ENCODE measurements at regions not wholly inside any gene's neighbourhood (a gene's known extent, or its start where the extent isn't known, plus 50 kb on each side); places are given as distances from the start of the nearest gene placed in this dataset.

DNA sequence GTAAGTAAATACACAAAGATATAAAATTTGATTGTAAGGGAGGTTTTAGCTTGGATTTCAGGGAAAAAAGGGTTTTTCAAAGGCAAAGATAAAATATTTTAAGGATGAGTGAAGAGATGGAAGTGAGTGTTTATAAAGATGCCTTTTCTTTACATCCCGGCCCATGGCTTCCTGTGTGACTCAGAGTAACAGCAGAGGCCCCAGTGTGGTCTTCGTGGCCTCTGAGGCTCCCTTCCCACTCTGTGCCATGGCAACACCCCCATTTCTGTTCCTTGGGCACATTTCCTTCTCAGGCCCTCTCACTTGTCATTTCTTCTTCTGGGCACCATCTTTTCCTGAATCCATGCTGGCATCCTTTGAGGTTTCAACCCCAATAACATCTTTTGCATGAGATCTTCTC is 92.6 kb upstream of the TMEM18 start:
- no peak overlapping the region for H3K4ac ChIP-seq (ENCODE audit: low read depth in 1 of 2, low read length in 2 of 2)
- H2AK5ac ChIP-seq (ENCODE audit: low read length, severe bottlenecking) = no peak overlapping the region
- H4K91ac ChIP-seq (ENCODE audit: low read length) = no peak overlapping the region
- DNase-seq = no peak
- H3K27me3 ChIP-seq (ENCODE audit: control insufficient read depth in 1 of 2, insufficient read depth in 1 of 2, low read length in 2 of 2) = no peaks in the 10 kb centered on the region
- H3K9ac ChIP-seq (ENCODE audit: low read length) = no peak overlapping the region
- no peak overlapping the region for H2BK120ac ChIP-seq (ENCODE audit: low read depth, low read length)
- no peak overlapping the region for H3K4me2 ChIP-seq (ENCODE audit: low read length, poor library complexity, severe bottlenecking)
- WGBS = 12% methylated on average over 2 of the region's 2 CpGs
- H3K79me1 ChIP-seq (replicated peaks; ENCODE audit: low read length, poor library complexity, severe bottlenecking) = no peaks in the 10 kb centered on the region
- no peak overlapping the region for H2BK5ac ChIP-seq (ENCODE audit: low read depth, low read length, poor library complexity, severe bottlenecking)
- H3K23ac ChIP-seq (ENCODE audit: low read length in 2 of 2) = no peak overlapping the region
- no peak overlapping the region for H3K14ac ChIP-seq (ENCODE audit: low read length in 2 of 2)
- no peak overlapping the region for H4K8ac ChIP-seq (ENCODE audit: low read length)
- no peaks in the 10 kb centered on the region for H3K9me3 ChIP-seq (ENCODE audit: control insufficient read depth, low read length)
- H2AFZ ChIP-seq (ENCODE audit: low read depth, low read length) = no peak overlapping the region
- H2BK12ac ChIP-seq (ENCODE audit: low read length in 2 of 2) = no peak overlapping the region
- no peaks in the 10 kb centered on the region for H3K36me3 ChIP-seq (ENCODE audit: control insufficient read depth in 1 of 2, insufficient read depth in 2 of 2, low read depth in 1 of 2, low read length in 2 of 2)
- no peak overlapping the region for H2BK15ac ChIP-seq (ENCODE audit: low read depth, poor library complexity, severe bottlenecking)
- no peak overlapping the region for H3K4me3 ChIP-seq (ENCODE audit: insufficient read depth in 1 of 2, low read depth in 1 of 2, low read length in 2 of 2)
- no peak overlapping the region for H3K27ac ChIP-seq (ENCODE audit: low read length, poor library complexity, severe bottlenecking)
- no peak overlapping the region for H3K18ac ChIP-seq (ENCODE audit: low read depth in 1 of 2, low read length in 2 of 2)
- H3K4me1 ChIP-seq (ENCODE audit: control insufficient read depth, insufficient read depth, low read depth, low read length) = peaks cover 20% of the 10 kb centered on the region

GRCh38 chr2:768451-768850 is 91.2 kb upstream of the TMEM18 start:
- H3K9me3 ChIP-seq (ENCODE audit: control insufficient read depth, low read length) = no peaks in the 10 kb centered on the region
- H2BK5ac ChIP-seq (ENCODE audit: low read depth, low read length, poor library complexity, severe bottlenecking) = no peak overlapping the region
- no peaks in the 10 kb centered on the region for H3K79me1 ChIP-seq (replicated peaks; ENCODE audit: low read length, poor library complexity, severe bottlenecking)
- H3K9ac ChIP-seq (ENCODE audit: low read length) = no peak overlapping the region
- no peak overlapping the region for H3K4ac ChIP-seq (ENCODE audit: low read depth in 1 of 2, low read length in 2 of 2)
- no peak overlapping the region for H4K91ac ChIP-seq (ENCODE audit: low read length)
- no peak overlapping the region for H2BK15ac ChIP-seq (ENCODE audit: low read depth, poor library complexity, severe bottlenecking)
- no peak overlapping the region for H2AK5ac ChIP-seq (ENCODE audit: low read length, severe bottlenecking)
- H3K4me3 ChIP-seq (ENCODE audit: insufficient read depth in 1 of 2, low read depth in 1 of 2, low read length in 2 of 2) = no peak overlapping the region
- no peak overlapping the region for H2BK120ac ChIP-seq (ENCODE audit: low read depth, low read length)
- no peak overlapping the region for H2BK12ac ChIP-seq (ENCODE audit: low read length in 2 of 2)
- H3K4me2 ChIP-seq (ENCODE audit: low read length, poor library complexity, severe bottlenecking) = no peak overlapping the region
- H4K8ac ChIP-seq (ENCODE audit: low read length) = no peak overlapping the region
- H3K27me3 ChIP-seq (ENCODE audit: control insufficient read depth in 1 of 2, insufficient read depth in 1 of 2, low read length in 2 of 2) = no peaks in the 10 kb centered on the region
- H3K14ac ChIP-seq (ENCODE audit: low read length in 2 of 2) = no peak overlapping the region
- no peak overlapping the region for H3K23ac ChIP-seq (ENCODE audit: low read length in 2 of 2)
- no peak for DNase-seq
- H2AFZ ChIP-seq (ENCODE audit: low read depth, low read length) = no peak overlapping the region
- 89% methylated on average over 9 of the region's 10 CpGs for WGBS
- peaks cover 17% of the 10 kb centered on the region for H3K4me1 ChIP-seq (ENCODE audit: control insufficient read depth, insufficient read depth, low read depth, low read length)
- H3K36me3 ChIP-seq (ENCODE audit: control insufficient read depth in 1 of 2, insufficient read depth in 2 of 2, low read depth in 1 of 2, low read length in 2 of 2) = no peaks in the 10 kb centered on the region
- no peak overlapping the region for H3K18ac ChIP-seq (ENCODE audit: low read depth in 1 of 2, low read length in 2 of 2)
- H3K27ac ChIP-seq (ENCODE audit: low read length, poor library complexity, severe bottlenecking) = no peak overlapping the region

GRCh38 chr2:767944-768343 is 90.7 kb upstream of the TMEM18 start:
- no peak overlapping the region for H3K14ac ChIP-seq (ENCODE audit: low read length in 2 of 2)
- WGBS = 85% methylated on average over 4 of the region's 4 CpGs
- H3K9me3 ChIP-seq (ENCODE audit: control insufficient read depth, low read length) = no peaks in the 10 kb centered on the region

GRCh38 chr2:767440-767839 is 90.2 kb upstream of the TMEM18 start:
- 71% methylated on average over 8 of the region's 9 CpGs for WGBS
- no peak overlapping the region for H3K4me2 ChIP-seq (ENCODE audit: low read length, poor library complexity, severe bottlenecking)
- H3K27ac ChIP-seq (ENCODE audit: low read length, poor library complexity, severe bottlenecking) = no peak overlapping the region
- no peak overlapping the region for H4K8ac ChIP-seq (ENCODE audit: low read length)
- H2AK5ac ChIP-seq (ENCODE audit: low read length, severe bottlenecking) = no peak overlapping the region
- no peak overlapping the region for H3K14ac ChIP-seq (ENCODE audit: low read length in 2 of 2)
- DNase-seq = no peak
- H3K27me3 ChIP-seq (ENCODE audit: control insufficient read depth in 1 of 2, insufficient read depth in 1 of 2, low read length in 2 of 2) = no peaks in the 10 kb centered on the region
- no peak overlapping the region for H3K23ac ChIP-seq (ENCODE audit: low read length in 2 of 2)
- H2BK12ac ChIP-seq (ENCODE audit: low read length in 2 of 2) = no peak overlapping the region
- H3K36me3 ChIP-seq (ENCODE audit: control insufficient read depth in 1 of 2, insufficient read depth in 2 of 2, low read depth in 1 of 2, low read length in 2 of 2) = no peaks in the 10 kb centered on the region
- no peak overlapping the region for H2AFZ ChIP-seq (ENCODE audit: low read depth, low read length)
- H2BK5ac ChIP-seq (ENCODE audit: low read depth, low read length, poor library complexity, severe bottlenecking) = no peak overlapping the region
- H2BK120ac ChIP-seq (ENCODE audit: low read depth, low read length) = no peak overlapping the region
- H3K9me3 ChIP-seq (ENCODE audit: control insufficient read depth, low read length) = no peaks in the 10 kb centered on the region
- H3K18ac ChIP-seq (ENCODE audit: low read depth in 1 of 2, low read length in 2 of 2) = no peak overlapping the region
- H3K9ac ChIP-seq (ENCODE audit: low read length) = no peak overlapping the region
- H3K79me1 ChIP-seq (replicated peaks; ENCODE audit: low read length, poor library complexity, severe bottlenecking) = no peaks in the 10 kb centered on the region
- H3K4me1 ChIP-seq (ENCODE audit: control insufficient read depth, insufficient read depth, low read depth, low read length) = peaks cover 14% of the 10 kb centered on the region
- H3K4me3 ChIP-seq (ENCODE audit: insufficient read depth in 1 of 2, low read depth in 1 of 2, low read length in 2 of 2) = no peak overlapping the region
- no peak overlapping the region for H3K4ac ChIP-seq (ENCODE audit: low read depth in 1 of 2, low read length in 2 of 2)
- no peak overlapping the region for H2BK15ac ChIP-seq (ENCODE audit: low read depth, poor library complexity, severe bottlenecking)
- H4K91ac ChIP-seq (ENCODE audit: low read length) = no peak overlapping the region

More at GRCh38 chr2:767944-768343, 90.7 kb upstream of the TMEM18 start:
- Histone ChIP-seq H4K8ac (ENCODE audit: low read length) (no peak overlapping the region), H3K27ac (ENCODE audit: low read length, poor library complexity, severe bottlenecking) (no peak overlapping the region), H2BK5ac (ENCODE audit: low read depth, low read length, poor library complexity, severe bottlenecking) (no peak overlapping the region), H2BK12ac (ENCODE audit: low read length in 2 of 2) (no peak overlapping the region), H2BK120ac (ENCODE audit: low read depth, low read length) (no peak overlapping the region), H3K27me3 (ENCODE audit: control insufficient read depth in 1 of 2, insufficient read depth in 1 of 2, low read length in 2 of 2) (no peaks in the 10 kb centered on the region), H3K4ac (ENCODE audit: low read depth in 1 of 2, low read length in 2 of 2) (no peak overlapping the region), H3K23ac (ENCODE audit: low read length in 2 of 2) (no peak overlapping the region), H3K18ac (ENCODE audit: low read depth in 1 of 2, low read length in 2 of 2) (no peak overlapping the region), H2BK15ac (ENCODE audit: low read depth, poor library complexity, severe bottlenecking) (no peak overlapping the region), H2AK5ac (ENCODE audit: low read length, severe bottlenecking) (no peak overlapping the region), H3K36me3 (ENCODE audit: control insufficient read depth in 1 of 2, insufficient read depth in 2 of 2, low read depth in 1 of 2, low read length in 2 of 2) (no peaks in the 10 kb centered on the region), H3K4me3 (ENCODE audit: insufficient read depth in 1 of 2, low read depth in 1 of 2, low read length in 2 of 2) (no peak overlapping the region), H2AFZ (ENCODE audit: low read depth, low read length) (no peak overlapping the region), H3K9ac (ENCODE audit: low read length) (no peak overlapping the region), H3K79me1 (replicated peaks; ENCODE audit: low read length, poor library complexity, severe bottlenecking) (no peaks in the 10 kb centered on the region), H4K91ac (ENCODE audit: low read length) (no peak overlapping the region), H3K4me2 (ENCODE audit: low read length, poor library complexity, severe bottlenecking) (no peak overlapping the region), H3K4me1 (ENCODE audit: control insufficient read depth, insufficient read depth, low read depth, low read length) (peaks cover 14% of the 10 kb centered on the region)
- no peak for DNase-seq

Measured in mesenchymal stem cell (in vitro differentiated cells and primary cell).